GM12878 (cell line): ENCODE measurements at regions not wholly inside any gene's neighbourhood (a gene's known extent, or its start where the extent isn't known, plus 50 kb on each side); places are given as distances from the start of the nearest gene placed in this dataset.

Experiments
- ATAC-seq: fragments of 200-7000 bp; cut with Tn5 transposase; 3 replicates; pipeline ENCODE4 v1.9.1; 2020; ENCODE audit warnings: mild to moderate bottlenecking, moderate library complexity
- BruUV-seq: library from RNA; stranded (reverse); fragments of 400-500 nt; replicated peaks from 2 replicates; lab custom pipeline; 2021; lab: Mats Ljungman, UMichigan
- CTCF ChIA-PET: fragments of 300-600 bp; sonication (Branson Sonifier 250); formaldehyde crosslinking; extraction: SDS; loops from one replicate; lab custom pipeline; 2021; ENCODE audit warnings: inconsistent platforms; lab: Yijun Ruan, JAX
- POLR2A ChIA-PET: fragments of 350-600 bp; formaldehyde crosslinking; extraction: SDS; loops from one replicate; lab custom pipeline; 2021; ENCODE audit warnings: inconsistent platforms; lab: Charles Lee
- RAD21 ChIA-PET: fragments of 300-600 bp; sonication (Branson Sonifier 250); formaldehyde crosslinking; loops from one replicate; lab custom pipeline; 2023; ENCODE audit warnings: antibody characterized with exemption; ENCODE audit not compliant: unreplicated experiment; lab: Charles Lee
- SMC1A ChIA-PET: fragments of 300-600 bp; sonication (Branson Sonifier 250); formaldehyde crosslinking; loops from one replicate; lab custom pipeline; 2023; ENCODE audit not compliant: unreplicated experiment, uncharacterized antibody; lab: Charles Lee
- DNase-seq: peaks from one replicate; pipeline ENCODE4 v3.0.0-alpha.2; 2011; ENCODE audit warnings: low read depth, low spot score
- FAIRE-seq: peaks from 3 replicates; lab custom pipeline; 2011; peaks lifted over from hg19 to GRCh38; lab: Jason Lieb, UNC
- H2AFZ ChIP-seq: 2 replicates; pipeline ENCODE4 v1.6.0; 2011; ENCODE audit warnings: low read depth, low read length, control low read depth; ENCODE audit not compliant: control insufficient read depth
- H3K27ac ChIP-seq: 2 replicates; pipeline ENCODE4 v1.5.1; 2011; ENCODE audit warnings: control low read depth; ENCODE audit not compliant: control insufficient read depth, insufficient read depth
- H3K27me3 ChIP-seq, 2 experiments: replicated peaks in 1 of 2; 2 replicates each; pipeline versions ENCODE4 v1.6.0 to v1.6.1; 2011; ENCODE audit warnings: low read length in 1 of 2; ENCODE audit not compliant: control insufficient read depth in 2 of 2, insufficient read depth in 2 of 2
- H3K36me3 ChIP-seq, 2 experiments: 2 replicates each; pipeline ENCODE4 v1.5.1; 2011; ENCODE audit warnings: low read length in 1 of 2; ENCODE audit not compliant: control insufficient read depth in 2 of 2, insufficient read depth in 2 of 2
- H3K4me1 ChIP-seq: 2 replicates; pipeline ENCODE4 v1.6.1; 2011; ENCODE audit warnings: mild to moderate bottlenecking, low read length, moderate library complexity, mixed read lengths; ENCODE audit not compliant: control insufficient read depth, insufficient read depth
- H3K4me2 ChIP-seq: 2 replicates; pipeline ENCODE4 v1.6.0; 2011; ENCODE audit warnings: control low read depth; ENCODE audit not compliant: control insufficient read depth, insufficient read depth
- H3K4me3 ChIP-seq: fragments of 200-600 bp; sonication (generic); 2 replicates; pipeline ENCODE4 v1.5.1; 2016
- H3K79me2 ChIP-seq: 2 replicates; pipeline ENCODE4 v1.6.0; 2011; ENCODE audit warnings: low read length; ENCODE audit not compliant: control insufficient read depth, insufficient read depth
- H3K9ac ChIP-seq: 2 replicates; pipeline ENCODE4 v1.8.0; 2011; ENCODE audit warnings: low read length, control low read depth, mixed read lengths; ENCODE audit not compliant: control insufficient read depth, insufficient read depth
- H3K9me3 ChIP-seq: replicated peaks from 3 replicates; pipeline ENCODE4 v1.5.1; 2011; ENCODE audit warnings: mild to moderate bottlenecking, low read length; ENCODE audit not compliant: control insufficient read depth, insufficient read depth
- H4K20me1 ChIP-seq: 2 replicates; pipeline ENCODE4 v1.6.0; 2011; ENCODE audit not compliant: control insufficient read depth, insufficient read depth
- FOXK2 ChIP-seq: fragments of 450-650 bp; IDR thresholded peaks from 2 replicates; pipeline ENCODE4 v1.6.1; 2017; ENCODE audit warnings: mild to moderate bottlenecking, moderate library complexity
- KAT2A ChIP-seq: conservative IDR thresholded peaks from 2 replicates; pipeline ENCODE4 v1.6.1; 2011; ENCODE audit warnings: low read depth, low read length; ENCODE audit not compliant: control insufficient read depth
- PBX3 ChIP-seq: IDR thresholded peaks from 2 replicates; pipeline ENCODE4 v1.6.1; 2011; ENCODE audit warnings: mild to moderate bottlenecking, low read depth, low read length, moderate library complexity; ENCODE audit not compliant: insufficient replicate concordance
- POU2F2 ChIP-seq: IDR thresholded peaks from 3 replicates; pipeline ENCODE4 v1.6.1; 2011; ENCODE audit warnings: low read depth, mild to moderate bottlenecking, low read length, borderline replicate concordance
- TCF3 ChIP-seq: IDR thresholded peaks from 2 replicates; pipeline ENCODE4 v1.6.1; 2012; ENCODE audit warnings: low read depth, mild to moderate bottlenecking, low read length, borderline replicate concordance; ENCODE audit not compliant: insufficient read depth
- ZBED1 ChIP-seq: IDR thresholded peaks from 2 replicates; pipeline ENCODE4 v1.6.1; 2016; ENCODE audit warnings: borderline replicate concordance
- ZBTB11 ChIP-seq: fragments of 450-650 bp; formaldehyde crosslinking; IDR thresholded peaks from 2 replicates; pipeline ENCODE4 v1.5.0; 2022; ENCODE audit warnings: mild to moderate bottlenecking, missing genetic modification characterization
- WGBS: methylation state at CpG from one replicate; pipeline ENCODE4 v1.1.6; 2016; ENCODE audit warnings: low lambda C conversion rate; ENCODE audit not compliant: insufficient replicate concordance, insufficient coverage; ENCODE audit errors: missing lambda C conversion rate; 5-methylcytosine and 5-hydroxymethylcytosine counted together
- in situ Hi-C: fragments of 300-500 bp; cut with MboI; formaldehyde crosslinking; loops from 9 replicates; pipeline ENCODE4 v1.14.3; 2018; ENCODE audit warnings: mixed read lengths
- intact Hi-C: fragments of 100-400 bp; cut with micrococcal nuclease; formaldehyde crosslinking; loops from one replicate; pipeline ENCODE4 v1.14.2; 2022; ENCODE audit not compliant: unreplicated experiment

- SMC1A ChIA-PET: no interaction called here
- no peaks in the 10 kb centered on the region for H3K79me2 ChIP-seq
- H3K4me1 ChIP-seq: no peaks in the 10 kb centered on the region
- H3K4me3 ChIP-seq: no peak overlapping the region
- POLR2A ChIA-PET: no interaction called here
- H3K27me3 ChIP-seq: no peaks in the 10 kb centered on the region
- CTCF ChIA-PET: no interaction called here
- TF ChIP-seq POU2F2 (no peak), FOXK2 (no peak), KAT2A (no peak), ZBED1 (no peak), TCF3 (no peak), PBX3 (no peak), ZBTB11 (no peak)
- H4K20me1 ChIP-seq: no peaks in the 10 kb centered on the region
- no peak for DNase-seq
- no peak overlapping the region for H3K27ac ChIP-seq
- no peak for ATAC-seq
- WGBS: 0% methylated on average over 2 of the region's 2 CpGs
- BruUV-seq: no TSS peak
- intact Hi-C loops (no loop called here), in situ Hi-C loops (no loop called here)
- H3K9me3 ChIP-seq: no peaks in the 10 kb centered on the region
- FAIRE-seq: no peak
- H3K9ac ChIP-seq: no peak overlapping the region
- RAD21 ChIA-PET: no interaction called here
- H3K4me2 ChIP-seq: no peak overlapping the region
- H2AFZ ChIP-seq: no peak overlapping the region
- no peaks in the 10 kb centered on the region for H3K36me3 ChIP-seq
These were observed 98.0 kb upstream of the SOX6 start for GRCh38 chr11:16454289-16454863.
